NCI-H226 (cell line): ENCODE measurements at regions not wholly inside any gene's neighbourhood (a gene's known extent, or its start where the extent isn't known, plus 50 kb on each side); places are given as distances from the start of the nearest gene placed in this dataset.
"Not testable (repeated sequence)": the region's sequence is repeated elsewhere in the genome, so short reads cannot be mapped to it uniquely, and the experiment has no call there.

ENCODE experiments used
- DNase-seq: peaks from one replicate; pipeline ENCODE4 v3.0.0-alpha.2; 2015

GRCh38 chr1:189628857-189629256 lies 848.8 kb downstream of the BRINP3 start:
- no peak for DNase-seq

GRCh38 chr1:189633658-189634057 lies 844.0 kb downstream of the BRINP3 start:
- no peak for DNase-seq

- DNase-seq = peak; percentile 7
Observed at GRCh38 chr1:189637041-189637440, 840.6 kb downstream of the BRINP3 start.

GRCh38 chr1:189644156-189644555 lies 833.5 kb downstream of the BRINP3 start:
- not testable (repeated sequence) for DNase-seq

GRCh38 chr1:189644970-189645369 lies 832.7 kb downstream of the BRINP3 start:
- DNase-seq = no peak

GRCh38 chr1:189646066-189646465 lies 831.6 kb downstream of the BRINP3 start:
- no peak for DNase-seq

GRCh38 chr1:189654906-189655305 lies 822.8 kb downstream of the BRINP3 start:
- peak; percentile 73 for DNase-seq

GRCh38 chr1:189656628-189657530 lies 820.8 kb downstream of the BRINP3 start:
- DNase-seq = no peak

GRCh38 chr1:189657715-189658114 lies 819.9 kb downstream of the BRINP3 start:
- no peak for DNase-seq

GRCh38 chr1:189658381-189658780 lies 819.3 kb downstream of the BRINP3 start:
- no peak for DNase-seq

- no peak for DNase-seq
Observed at GRCh38 chr1:189659731-189660130, 817.9 kb downstream of the BRINP3 start.

- peak; percentile 40 for DNase-seq
Observed at GRCh38 chr1:189662190-189662589, 815.5 kb downstream of the BRINP3 start.

GRCh38 chr1:189669846-189670245 lies 807.8 kb downstream of the BRINP3 start:
- peak; percentile 59 for DNase-seq

- no peak for DNase-seq
Observed at GRCh38 chr1:189673217-189673616, 804.4 kb downstream of the BRINP3 start.

GRCh38 chr1:189675712-189676244 lies 801.9 kb downstream of the BRINP3 start:
- peak; percentile 49 for DNase-seq

GRCh38 chr1:189678779-189679178 lies 798.9 kb downstream of the BRINP3 start:
- no peak for DNase-seq

- DNase-seq = no peak
Observed at GRCh38 chr1:189681252-189681919, 796.3 kb downstream of the BRINP3 start.

GRCh38 chr1:189682591-189682990 lies 795.1 kb downstream of the BRINP3 start:
- DNase-seq = peak; percentile 17

GRCh38 chr1:189686288-189686687 lies 791.4 kb downstream of the BRINP3 start:
- DNase-seq = no peak

GRCh38 chr1:189693140-189693539 lies 784.5 kb downstream of the BRINP3 start:
- no peak for DNase-seq

GRCh38 chr1:189696297-189696696 lies 781.4 kb downstream of the BRINP3 start:
- no peak for DNase-seq

- no peak for DNase-seq
Observed at GRCh38 chr1:189697113-189697512, 780.6 kb downstream of the BRINP3 start.

- no peak for DNase-seq
Observed at GRCh38 chr1:189701606-189702005, 776.1 kb downstream of the BRINP3 start.

- DNase-seq = no peak
Observed at GRCh38 chr1:189706594-189706993, 771.1 kb downstream of the BRINP3 start.
